Gastrocnemius medialis (tissue), 4 donors: ENCODE measurements at regions not wholly inside any gene's neighbourhood (a gene's known extent, or its start where the extent isn't known, plus 50 kb on each side); places are given as distances from the start of the nearest gene placed in this dataset.

ENCODE experiments used
- CTCF ChIP-seq, 5 experiments: fragments of 450-650 bp in 3 of 5; fragments of 200-600 bp in 2 of 5; sonication (generic) in 2 of 5; IDR thresholded peaks in 4 of 5; conservative IDR thresholded peaks in 1 of 5; 1 replicate in 4 of 5; 2 replicates in 1 of 5; pipeline ENCODE4 v1.5.1; 2016 to 2019; ENCODE audit warnings: antibody characterized with exemption in 5 of 5, mild to moderate bottlenecking in 3 of 5, moderate library complexity in 3 of 5
- POLR2A ChIP-seq, 2 donors: fragments of 450-650 bp; IDR thresholded peaks; one replicate each; pipeline ENCODE4 v1.6.1; 2017; ENCODE audit warnings: antibody characterized with exemption in 2 of 2, mild to moderate bottlenecking in 2 of 2, moderate library complexity in 2 of 2

GRCh38 chr20:60480950-60481742 lies 522.9 kb downstream of the CDH26 start:
- TF ChIP-seq CTCF (IDR thresholded peaks at IDR 0.05 in 4 of 5, conservative IDR thresholded peaks at IDR 0.05 in 1 of 5) (no peak), POLR2A (IDR thresholded peaks at IDR 0.05) (no peak)
